ENCODE measurements at regions not wholly inside any gene's neighbourhood (a gene's known extent, or its start where the extent isn't known, plus 50 kb on each side); places are given as distances from the start of the nearest gene placed in this dataset.
"Not testable (repeated sequence)": the region's sequence is repeated elsewhere in the genome, so short reads cannot be mapped to it uniquely, and the experiment has no call there.

GRCh38 chr10:33899578-33900531, 565.4 kb upstream of the NRP1 start:
- peak; percentile 55 for DNase-seq (ENCODE audit: low read depth)

- DNase-seq (ENCODE audit: low read depth) = peak; percentile 46
These were observed 562.9 kb upstream of the NRP1 start for GRCh38 chr10:33897291-33897752.

- DNase-seq (ENCODE audit: low read depth) = no peak
These were observed 559.0 kb upstream of the NRP1 start for GRCh38 chr10:33893506-33893905.

GRCh38 chr10:33889371-33889770, 554.9 kb upstream of the NRP1 start:
- no peak for DNase-seq (ENCODE audit: low read depth)

- DNase-seq (ENCODE audit: low read depth) = no peak
These were observed 552.7 kb upstream of the NRP1 start for GRCh38 chr10:33887188-33887587.

- DNase-seq (ENCODE audit: low read depth) = no peak
These were observed 551.8 kb upstream of the NRP1 start for GRCh38 chr10:33886299-33886698.

- no peak for DNase-seq (ENCODE audit: low read depth)
These were observed 550.1 kb upstream of the NRP1 start for GRCh38 chr10:33884604-33885003.

- no peak for DNase-seq (ENCODE audit: low read depth)
These were observed 549.4 kb upstream of the NRP1 start for GRCh38 chr10:33883881-33884280.

GRCh38 chr10:33882996-33883395, 548.5 kb upstream of the NRP1 start:
- DNase-seq (ENCODE audit: low read depth) = no peak

GRCh38 chr10:33880291-33880690, 545.8 kb upstream of the NRP1 start:
- DNase-seq (ENCODE audit: low read depth) = no peak

GRCh38 chr10:33878238-33878786, 543.8 kb upstream of the NRP1 start:
- DNase-seq (ENCODE audit: low read depth) = no peak

GRCh38 chr10:33876584-33877400, 542.3 kb upstream of the NRP1 start:
- DNase-seq (ENCODE audit: low read depth) = peak; percentile 63

GRCh38 chr10:33875924-33876583, 541.6 kb upstream of the NRP1 start:
- no peak for DNase-seq (ENCODE audit: low read depth)

- DNase-seq (ENCODE audit: low read depth) = peak; percentile 12
These were observed 536.8 kb upstream of the NRP1 start for GRCh38 chr10:33871061-33871956.

GRCh38 chr10:33869481-33869880, 535.0 kb upstream of the NRP1 start:
- DNase-seq (ENCODE audit: low read depth) = no peak

GRCh38 chr10:33869028-33869427, 534.6 kb upstream of the NRP1 start:
- DNase-seq (ENCODE audit: low read depth) = no peak

- DNase-seq (ENCODE audit: low read depth) = not testable (repeated sequence)
These were observed 532.8 kb upstream of the NRP1 start for GRCh38 chr10:33867199-33867789.

GRCh38 chr10:33863352-33863751, 528.9 kb upstream of the NRP1 start:
- no peak for DNase-seq (ENCODE audit: low read depth)

- DNase-seq (ENCODE audit: low read depth) = no peak
These were observed 528.2 kb upstream of the NRP1 start for GRCh38 chr10:33862536-33863105.

- DNase-seq (ENCODE audit: low read depth) = no peak
These were observed 527.4 kb upstream of the NRP1 start for GRCh38 chr10:33861833-33862232.
